Vagina (tissue), 2 donors: ENCODE measurements at regions not wholly inside any gene's neighbourhood (a gene's known extent, or its start where the extent isn't known, plus 50 kb on each side); places are given as distances from the start of the nearest gene placed in this dataset.

Experiments used
- POLR2AphosphoS5 ChIP-seq, 2 donors: sonication (generic); formaldehyde crosslinking; IDR thresholded peaks; one replicate each; pipeline ENCODE4 v1.9.0; 2017; ENCODE audit warnings: antibody characterized with exemption in 2 of 2, mild to moderate bottlenecking in 2 of 2, low read depth in 1 of 2; ENCODE audit not compliant: insufficient read depth in 1 of 2
- TF ChIP-seq, protein P1 (sequence below), 3 experiments: fragments of 450-650 bp in 2 of 3; fragments of 200-600 bp in 1 of 3; sonication (generic) in 1 of 3; IDR thresholded peaks; one replicate each; pipeline ENCODE4 v1.5.1; 2017 to 2019; ENCODE audit warnings: antibody characterized with exemption in 3 of 3, mild to moderate bottlenecking in 2 of 3, moderate library complexity in 2 of 3

DNA sequence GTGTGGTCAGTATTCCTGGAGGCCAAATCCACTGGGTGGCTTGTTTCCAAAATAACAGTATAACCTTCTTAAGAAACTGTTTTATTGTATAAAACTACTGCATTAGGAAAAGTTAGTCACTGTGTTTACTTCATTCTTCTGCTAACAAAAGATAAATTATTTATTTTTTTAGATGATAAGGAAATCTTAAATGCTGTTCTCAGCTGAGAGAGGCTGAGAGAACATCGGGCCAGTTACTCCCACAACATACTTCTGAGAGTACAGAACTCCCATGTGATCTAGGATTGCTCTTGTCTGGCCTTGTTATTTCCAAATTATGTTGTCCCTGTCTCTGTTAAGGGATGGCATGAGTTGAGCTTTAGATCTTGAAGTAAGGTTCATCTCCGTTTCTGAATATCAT, 96.7 kb upstream of the CXADR start:
- no peak for TF ChIP-seq POLR2AphosphoS5 (IDR thresholded peaks at IDR 0.05; ENCODE audit: insufficient read depth in 1 of 2, low read depth in 1 of 2)
- TF ChIP-seq, protein P1, sequence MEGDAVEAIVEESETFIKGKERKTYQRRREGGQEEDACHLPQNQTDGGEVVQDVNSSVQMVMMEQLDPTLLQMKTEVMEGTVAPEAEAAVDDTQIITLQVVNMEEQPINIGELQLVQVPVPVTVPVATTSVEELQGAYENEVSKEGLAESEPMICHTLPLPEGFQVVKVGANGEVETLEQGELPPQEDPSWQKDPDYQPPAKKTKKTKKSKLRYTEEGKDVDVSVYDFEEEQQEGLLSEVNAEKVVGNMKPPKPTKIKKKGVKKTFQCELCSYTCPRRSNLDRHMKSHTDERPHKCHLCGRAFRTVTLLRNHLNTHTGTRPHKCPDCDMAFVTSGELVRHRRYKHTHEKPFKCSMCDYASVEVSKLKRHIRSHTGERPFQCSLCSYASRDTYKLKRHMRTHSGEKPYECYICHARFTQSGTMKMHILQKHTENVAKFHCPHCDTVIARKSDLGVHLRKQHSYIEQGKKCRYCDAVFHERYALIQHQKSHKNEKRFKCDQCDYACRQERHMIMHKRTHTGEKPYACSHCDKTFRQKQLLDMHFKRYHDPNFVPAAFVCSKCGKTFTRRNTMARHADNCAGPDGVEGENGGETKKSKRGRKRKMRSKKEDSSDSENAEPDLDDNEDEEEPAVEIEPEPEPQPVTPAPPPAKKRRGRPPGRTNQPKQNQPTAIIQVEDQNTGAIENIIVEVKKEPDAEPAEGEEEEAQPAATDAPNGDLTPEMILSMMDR (IDR thresholded peaks at IDR 0.05), result no peak
